ENCODE measurements at regions not wholly inside any gene's neighbourhood (a gene's known extent, or its start where the extent isn't known, plus 50 kb on each side); places are given as distances from the start of the nearest gene placed in this dataset.

DNA sequence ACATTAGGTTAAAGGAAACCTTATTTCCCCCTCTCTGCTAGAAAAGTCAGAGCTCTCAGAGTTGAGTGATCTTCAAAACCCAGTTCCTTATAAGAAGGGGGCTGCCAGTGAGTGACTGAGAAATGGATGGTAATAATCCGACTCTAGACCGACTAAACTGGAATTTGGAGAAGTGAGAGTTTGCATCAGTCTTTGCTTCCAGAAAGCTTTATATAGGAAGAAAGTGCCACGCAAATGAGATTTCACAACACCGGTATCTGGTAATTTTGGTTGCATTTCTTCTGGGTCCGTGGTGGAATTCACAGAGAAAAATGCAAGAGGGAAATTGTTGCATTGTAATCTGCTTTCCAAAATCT lies 271.4 kb downstream of the MAF start:
- Mint-ChIP-seq H3K27me3 (ENCODE audit: low read depth) (no peaks in the 10 kb centered on the region), H3K4me3 (no peak overlapping the region), H3K36me3 (ENCODE audit: low read depth) (no peaks in the 10 kb centered on the region), H3K9me3 (no peaks in the 10 kb centered on the region), H3K27ac (no peak overlapping the region), H3K4me1 (ENCODE audit: low read depth) (peaks cover 11% of the 10 kb centered on the region)
- DNase-seq (ENCODE audit: low spot score) = no peak

DNA sequence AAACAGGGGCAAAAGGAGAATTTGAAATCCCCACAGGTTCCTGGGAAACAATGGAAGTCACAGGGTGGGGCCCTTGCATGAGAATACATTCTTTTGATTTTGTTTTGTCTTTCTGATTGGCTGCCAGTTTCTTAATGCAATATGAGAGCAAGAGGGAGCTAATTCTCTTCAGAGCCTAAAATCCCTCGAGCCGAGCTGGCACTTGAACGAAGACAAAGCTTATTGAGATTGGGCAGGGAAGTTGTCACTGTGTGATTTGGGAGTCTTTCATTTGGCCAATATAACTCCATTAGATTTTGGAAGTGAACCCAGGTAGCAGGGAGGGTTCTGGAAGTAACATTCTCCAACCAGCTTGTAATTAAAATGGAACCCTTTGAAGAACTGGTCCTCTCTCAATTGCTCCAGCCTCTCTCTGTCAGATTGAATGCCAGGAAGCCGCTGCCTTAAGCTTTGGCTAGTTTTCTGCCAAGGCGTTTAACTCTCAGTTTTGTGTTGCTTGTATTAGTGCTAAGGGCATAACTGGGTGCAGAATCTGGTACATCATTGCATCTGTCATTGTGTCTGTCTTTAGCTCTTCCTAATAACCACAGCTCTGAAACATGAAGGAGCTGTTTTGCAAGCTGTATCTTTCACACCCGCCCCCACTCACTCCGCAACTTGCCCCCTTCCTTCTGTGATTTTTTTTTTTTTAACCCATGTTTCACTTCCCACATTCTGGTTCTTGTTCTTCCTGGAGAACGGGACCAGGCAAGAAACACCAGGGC lies 272.0 kb downstream of the MAF start:
- Mint-ChIP-seq H3K4me1 (ENCODE audit: low read depth) (peaks cover 11% of the 10 kb centered on the region), H3K27ac (no peak overlapping the region), H3K36me3 (ENCODE audit: low read depth) (no peaks in the 10 kb centered on the region), H3K9me3 (no peaks in the 10 kb centered on the region), H3K27me3 (ENCODE audit: low read depth) (no peaks in the 10 kb centered on the region), H3K4me3 (no peak overlapping the region)
- no peak for DNase-seq (ENCODE audit: low spot score)

DNA sequence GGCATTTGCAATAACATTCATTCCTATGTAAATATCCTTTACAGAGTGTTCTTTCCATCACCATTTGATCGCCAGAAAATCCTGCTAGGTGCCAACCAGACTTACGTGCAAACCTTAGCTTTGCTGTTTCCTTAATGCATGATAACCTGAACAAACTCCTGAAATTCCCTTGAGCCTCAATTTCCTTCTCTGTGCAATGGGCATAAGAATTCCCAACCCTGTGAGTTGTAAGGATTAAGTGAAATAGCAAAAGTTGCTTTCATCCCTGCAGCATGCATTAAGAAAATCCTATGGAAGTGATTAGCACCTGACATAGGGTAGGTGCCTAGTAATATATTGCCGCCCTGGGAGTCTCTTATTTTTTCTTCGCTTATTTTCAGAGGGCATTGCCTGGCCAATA lies 272.7 kb downstream of the MAF start:
- no peak overlapping the region for H3K4me3 Mint-ChIP-seq
- no peaks in the 10 kb centered on the region for H3K9me3 Mint-ChIP-seq
- H3K4me1 Mint-ChIP-seq (ENCODE audit: low read depth) = peaks cover 11% of the 10 kb centered on the region
- DNase-seq (ENCODE audit: low spot score) = no peak
- no peaks in the 10 kb centered on the region for H3K27me3 Mint-ChIP-seq (ENCODE audit: low read depth)
- no peaks in the 10 kb centered on the region for H3K36me3 Mint-ChIP-seq (ENCODE audit: low read depth)
- no peak overlapping the region for H3K27ac Mint-ChIP-seq

DNA sequence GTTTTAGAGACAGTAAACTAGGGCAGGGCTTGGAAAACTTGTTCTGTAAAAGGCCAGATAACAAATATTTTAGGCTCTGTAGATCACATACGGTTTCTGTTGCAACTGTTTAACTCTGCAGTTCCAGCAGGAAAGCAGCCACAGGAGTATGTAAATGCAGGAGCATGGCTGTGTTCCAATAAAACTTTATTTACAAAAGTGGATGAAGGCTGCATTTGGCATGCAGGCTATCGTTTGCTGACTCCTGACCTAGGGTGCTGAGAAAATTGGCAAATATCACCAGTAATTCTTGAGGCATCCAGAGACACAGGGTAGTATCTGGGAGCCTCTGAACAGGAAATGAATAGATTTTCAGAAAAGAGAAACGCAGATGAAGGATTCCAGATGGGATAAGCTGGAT lies 274.0 kb downstream of the MAF start:
- no peaks in the 10 kb centered on the region for H3K36me3 Mint-ChIP-seq (ENCODE audit: low read depth)
- no peaks in the 10 kb centered on the region for H3K9me3 Mint-ChIP-seq
- H3K27me3 Mint-ChIP-seq (ENCODE audit: low read depth) = no peaks in the 10 kb centered on the region
- no peak for DNase-seq (ENCODE audit: low spot score)
- no peak overlapping the region for H3K4me3 Mint-ChIP-seq
- no peak overlapping the region for H3K27ac Mint-ChIP-seq
- H3K4me1 Mint-ChIP-seq (ENCODE audit: low read depth) = peaks cover 11% of the 10 kb centered on the region

DNA sequence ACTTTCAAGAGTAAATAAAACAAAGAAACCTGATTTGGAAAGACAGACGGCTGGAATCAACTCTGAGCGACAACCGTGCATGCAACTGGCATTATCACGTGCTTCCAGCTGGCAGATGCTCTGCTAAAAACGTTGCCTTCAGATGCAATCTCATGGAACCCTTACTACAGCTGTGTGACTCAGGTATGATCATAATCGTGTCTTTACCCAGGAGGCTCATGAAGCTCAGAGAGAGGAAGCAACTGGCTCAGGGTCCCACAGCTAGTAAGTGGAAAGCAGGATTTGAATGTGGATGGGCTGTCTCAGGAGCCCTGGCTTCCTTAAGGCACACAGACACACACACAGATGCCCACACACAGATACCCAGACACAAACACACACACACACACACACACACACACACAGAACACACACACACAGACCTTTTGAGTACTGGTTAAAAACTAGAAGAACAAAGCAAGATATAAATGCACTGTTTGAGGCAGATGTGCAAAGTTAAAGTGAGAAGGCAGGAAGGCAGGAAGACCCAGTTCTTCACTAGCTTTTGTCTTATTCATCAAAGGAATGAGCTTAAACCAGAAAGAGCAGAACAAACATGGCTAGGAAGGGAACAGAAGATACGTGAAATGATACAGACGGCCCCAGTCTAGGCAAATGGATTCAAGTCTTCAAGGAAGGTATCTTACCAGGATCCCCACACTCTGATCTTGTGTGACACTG lies 275.2 kb downstream of the MAF start:
- no peaks in the 10 kb centered on the region for H3K9me3 Mint-ChIP-seq
- no peak overlapping the region for H3K4me3 Mint-ChIP-seq
- H3K27ac Mint-ChIP-seq = no peak overlapping the region
- no peaks in the 10 kb centered on the region for H3K27me3 Mint-ChIP-seq (ENCODE audit: low read depth)
- H3K4me1 Mint-ChIP-seq (ENCODE audit: low read depth) = peaks cover 11% of the 10 kb centered on the region
- no peak for DNase-seq (ENCODE audit: low spot score)
- H3K36me3 Mint-ChIP-seq (ENCODE audit: low read depth) = no peaks in the 10 kb centered on the region

DNA sequence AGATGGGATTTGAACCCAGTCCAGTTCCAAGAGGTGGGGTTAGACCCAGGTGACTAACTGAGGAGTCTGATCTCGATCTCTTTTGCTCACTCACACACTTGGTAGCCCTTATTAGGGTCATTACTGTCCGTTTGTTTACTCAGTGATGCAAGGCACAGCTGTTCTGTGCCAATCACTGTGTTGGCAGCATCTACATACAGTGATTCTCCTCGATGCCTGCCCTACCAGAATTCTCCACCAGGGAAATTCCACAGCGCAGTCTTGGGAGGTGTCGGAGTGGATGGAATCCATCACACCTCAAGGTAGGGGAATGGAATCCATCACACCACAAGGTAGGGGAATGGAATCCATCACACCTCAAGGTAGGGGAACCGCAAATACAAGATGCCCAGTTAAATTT lies 279.6 kb downstream of the MAF start:
- DNase-seq (ENCODE audit: low spot score) = no peak
- H3K9me3 Mint-ChIP-seq = no peaks in the 10 kb centered on the region
- no peaks in the 10 kb centered on the region for H3K36me3 Mint-ChIP-seq (ENCODE audit: low read depth)
- peaks cover 32% of the 10 kb centered on the region for H3K4me1 Mint-ChIP-seq (ENCODE audit: low read depth)
- H3K27me3 Mint-ChIP-seq (ENCODE audit: low read depth) = no peaks in the 10 kb centered on the region
- no peak overlapping the region for H3K27ac Mint-ChIP-seq
- no peak overlapping the region for H3K4me3 Mint-ChIP-seq

DNA sequence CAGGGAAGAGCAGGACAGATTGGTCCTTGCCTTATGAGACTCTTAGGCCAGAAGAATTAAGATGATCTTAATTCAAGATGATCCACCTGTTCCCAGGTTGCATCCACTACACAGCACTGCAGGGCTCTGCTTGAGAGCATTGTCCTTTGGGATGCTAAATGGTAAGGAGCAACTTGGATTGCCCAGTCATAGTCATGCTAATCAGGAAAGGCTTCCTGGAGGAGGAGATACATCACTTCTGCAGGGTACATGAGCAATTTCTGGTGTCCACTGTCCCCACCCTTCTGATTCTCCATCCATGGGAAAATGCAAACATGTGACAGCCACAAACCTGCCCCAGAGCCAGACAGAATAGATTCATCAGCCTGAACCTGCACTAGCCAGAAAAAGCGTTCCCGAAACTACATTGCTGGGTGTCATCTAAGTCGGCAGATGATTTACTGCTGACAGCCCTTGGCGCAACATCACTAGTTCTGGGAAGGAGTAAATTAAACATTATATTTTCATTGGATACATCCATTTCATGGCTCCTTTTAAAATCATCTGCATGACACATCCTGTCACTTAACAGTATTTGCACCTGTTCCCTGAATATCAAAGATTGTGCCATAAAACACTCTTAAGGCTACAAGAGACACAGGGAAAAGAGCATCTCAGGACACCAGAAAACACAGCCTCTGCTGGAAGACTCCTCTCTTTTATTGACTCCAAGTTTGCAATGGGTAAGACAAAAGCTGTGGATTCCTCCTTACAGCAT lies 282.2 kb downstream of the MAF start:
- H3K4me1 Mint-ChIP-seq (ENCODE audit: low read depth) = peaks cover 34% of the 10 kb centered on the region
- H3K9me3 Mint-ChIP-seq = no peaks in the 10 kb centered on the region
- H3K36me3 Mint-ChIP-seq (ENCODE audit: low read depth) = no peaks in the 10 kb centered on the region
- no peak overlapping the region for H3K4me3 Mint-ChIP-seq
- DNase-seq (ENCODE audit: low spot score) = no peak
- H3K27me3 Mint-ChIP-seq (ENCODE audit: low read depth) = no peaks in the 10 kb centered on the region
- H3K27ac Mint-ChIP-seq = no peak overlapping the region

DNA sequence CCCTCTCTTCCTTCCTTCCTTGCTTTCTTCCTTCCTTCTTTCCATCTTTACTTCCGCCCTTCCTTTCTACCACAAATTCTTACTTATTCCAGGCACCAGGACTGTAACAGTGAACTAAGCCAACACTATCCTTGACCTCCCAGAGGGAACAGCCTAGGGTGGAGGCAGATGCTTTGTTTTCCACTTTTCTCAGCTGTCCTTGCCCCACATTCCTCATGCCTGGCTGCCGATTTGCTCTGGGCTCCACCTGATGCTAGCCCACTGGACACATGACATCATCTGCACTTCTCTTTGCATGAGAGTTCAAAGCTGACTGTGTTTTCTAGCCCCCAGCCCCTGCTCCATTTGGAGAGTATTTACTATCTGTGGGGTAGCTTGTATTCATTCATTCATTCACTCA lies 283.0 kb downstream of the MAF start:
- Mint-ChIP-seq H3K4me1 (ENCODE audit: low read depth) (peaks cover 36% of the 10 kb centered on the region), H3K4me3 (peak overlapping the region; percentile 16), H3K36me3 (ENCODE audit: low read depth) (no peaks in the 10 kb centered on the region), H3K9me3 (no peaks in the 10 kb centered on the region), H3K27me3 (ENCODE audit: low read depth) (no peaks in the 10 kb centered on the region), H3K27ac (peak overlapping the region; percentile 27)
- DNase-seq (ENCODE audit: low spot score) = no peak

DNA sequence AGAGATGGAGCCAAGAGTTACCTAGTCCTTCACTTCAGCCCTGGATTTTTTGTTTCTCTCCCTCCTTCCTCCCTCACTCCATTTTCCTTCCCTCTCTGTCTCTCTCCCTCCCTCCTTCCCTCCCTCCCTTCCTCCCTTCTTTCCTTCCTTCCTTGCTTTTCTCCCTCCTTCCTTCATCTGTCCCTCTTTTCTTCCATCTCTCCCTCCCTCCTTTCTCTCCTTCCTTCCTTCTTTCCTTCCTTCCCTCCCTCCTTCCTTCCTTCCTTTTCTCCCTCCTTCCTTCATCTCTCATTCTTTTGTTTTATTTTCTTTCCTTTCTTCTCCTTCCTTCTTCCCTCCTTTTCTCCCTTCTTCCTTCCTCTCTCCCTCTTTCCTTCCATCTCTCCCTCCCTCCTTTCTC lies 283.5 kb downstream of the MAF start:
- H3K9me3 Mint-ChIP-seq = no peaks in the 10 kb centered on the region
- no peaks in the 10 kb centered on the region for H3K27me3 Mint-ChIP-seq (ENCODE audit: low read depth)
- H3K36me3 Mint-ChIP-seq (ENCODE audit: low read depth) = no peaks in the 10 kb centered on the region
- peaks cover 36% of the 10 kb centered on the region for H3K4me1 Mint-ChIP-seq (ENCODE audit: low read depth)
- no peak for DNase-seq (ENCODE audit: low spot score)
- no peak overlapping the region for H3K4me3 Mint-ChIP-seq
- no peak overlapping the region for H3K27ac Mint-ChIP-seq

DNA sequence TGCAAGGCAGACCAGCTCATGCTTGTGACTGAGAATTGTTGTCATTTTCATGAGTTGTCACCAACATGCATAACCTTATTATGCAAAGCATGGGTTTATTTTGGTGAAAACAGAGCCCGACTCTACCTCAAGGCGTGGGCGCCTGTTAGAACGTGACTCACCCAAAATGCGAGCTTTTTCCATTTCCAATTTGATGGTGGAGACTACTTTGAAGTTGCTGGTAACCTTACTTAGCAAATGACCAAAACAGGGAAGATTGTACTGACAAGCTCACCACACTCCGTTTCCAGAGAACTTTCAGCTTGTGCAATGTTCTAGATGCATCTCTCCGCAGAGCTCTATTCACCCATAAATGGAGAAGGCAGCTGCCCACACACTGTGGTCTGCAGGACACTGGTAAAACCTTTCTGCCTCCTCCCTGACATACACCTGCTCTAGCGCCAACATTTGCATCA lies 284.5 kb downstream of the MAF start:
- peaks cover 36% of the 10 kb centered on the region for H3K4me1 Mint-ChIP-seq (ENCODE audit: low read depth)
- DNase-seq (ENCODE audit: low spot score) = peak; percentile 93
- peak overlapping the region; percentile 66 for H3K4me3 Mint-ChIP-seq
- H3K36me3 Mint-ChIP-seq (ENCODE audit: low read depth) = no peaks in the 10 kb centered on the region
- no peaks in the 10 kb centered on the region for H3K9me3 Mint-ChIP-seq
- no peaks in the 10 kb centered on the region for H3K27me3 Mint-ChIP-seq (ENCODE audit: low read depth)
- H3K27ac Mint-ChIP-seq = peak overlapping the region; percentile 84

DNA sequence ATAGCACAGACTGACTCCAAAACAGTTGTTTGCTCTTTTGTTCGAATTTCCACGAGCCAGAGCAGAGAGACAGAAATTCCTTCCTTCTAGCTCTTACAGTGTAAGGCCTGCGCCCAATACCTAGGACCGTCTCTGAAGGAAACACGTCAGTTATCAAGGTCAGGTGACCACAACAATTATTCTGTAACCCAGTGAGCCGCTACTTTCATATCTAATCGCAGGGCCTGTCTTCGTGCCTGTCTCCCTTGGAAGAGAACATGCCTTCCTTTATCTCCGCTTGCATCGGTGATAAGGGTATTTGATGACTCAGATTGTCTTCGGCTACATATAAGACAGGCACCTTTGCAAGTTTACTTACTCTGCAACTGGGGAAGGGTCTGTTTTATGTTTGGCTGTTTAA lies 288.0 kb downstream of the MAF start:
- H3K36me3 Mint-ChIP-seq (ENCODE audit: low read depth) = no peaks in the 10 kb centered on the region
- no peak overlapping the region for H3K27ac Mint-ChIP-seq
- H3K4me1 Mint-ChIP-seq (ENCODE audit: low read depth) = peaks cover 36% of the 10 kb centered on the region
- H3K27me3 Mint-ChIP-seq (ENCODE audit: low read depth) = no peaks in the 10 kb centered on the region
- H3K9me3 Mint-ChIP-seq = no peaks in the 10 kb centered on the region
- H3K4me3 Mint-ChIP-seq = no peak overlapping the region
- no peak for DNase-seq (ENCODE audit: low spot score)

DNA sequence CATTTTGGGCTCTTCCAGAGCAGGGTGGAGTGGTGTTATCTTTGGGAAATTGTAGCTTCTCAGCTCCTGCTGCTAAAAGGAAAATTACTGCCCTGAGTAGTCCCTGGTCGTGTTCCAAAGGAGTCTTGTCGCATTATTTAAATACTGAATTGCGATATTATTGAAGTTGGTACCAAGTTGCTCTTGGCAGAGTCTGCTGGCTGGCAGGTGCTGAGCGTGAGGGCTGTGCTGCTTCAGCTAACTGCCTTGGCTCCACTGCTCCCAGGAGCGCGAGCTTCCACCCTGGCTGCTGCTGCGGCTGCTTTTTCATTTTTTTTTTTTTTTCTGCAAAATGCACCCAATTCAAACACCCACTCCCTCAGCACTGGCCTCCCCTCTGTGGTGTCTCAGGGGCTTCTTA lies 289.8 kb downstream of the MAF start:
- no peaks in the 10 kb centered on the region for H3K27me3 Mint-ChIP-seq (ENCODE audit: low read depth)
- H3K36me3 Mint-ChIP-seq (ENCODE audit: low read depth) = no peaks in the 10 kb centered on the region
- no peak for DNase-seq (ENCODE audit: low spot score)
- no peak overlapping the region for H3K27ac Mint-ChIP-seq
- no peaks in the 10 kb centered on the region for H3K9me3 Mint-ChIP-seq
- peaks cover 19% of the 10 kb centered on the region for H3K4me1 Mint-ChIP-seq (ENCODE audit: low read depth)
- H3K4me3 Mint-ChIP-seq = no peak overlapping the region

DNA sequence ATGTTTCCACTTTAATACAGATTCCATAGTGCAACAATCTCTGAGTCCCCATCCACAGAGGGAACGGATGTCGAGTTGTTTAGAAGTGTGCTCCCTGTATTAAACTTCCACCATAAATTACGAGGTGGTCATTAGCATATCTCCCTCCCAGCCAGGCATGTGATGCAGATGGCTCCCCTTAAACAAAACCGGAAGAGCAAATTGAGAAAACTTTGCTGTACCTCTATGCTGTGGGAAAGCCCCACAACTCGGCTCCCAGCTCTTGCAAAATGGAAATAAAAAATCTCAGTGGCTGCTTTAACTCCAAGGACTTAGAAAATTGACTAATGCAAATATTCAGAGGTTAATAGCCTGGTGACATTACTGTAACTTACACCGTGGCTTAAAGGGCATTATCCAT lies 290.9 kb downstream of the MAF start:
- Mint-ChIP-seq H3K27ac (no peak overlapping the region), H3K9me3 (no peaks in the 10 kb centered on the region), H3K4me1 (ENCODE audit: low read depth) (peaks cover 12% of the 10 kb centered on the region), H3K4me3 (no peak overlapping the region), H3K27me3 (ENCODE audit: low read depth) (no peaks in the 10 kb centered on the region), H3K36me3 (ENCODE audit: low read depth) (no peaks in the 10 kb centered on the region)
- no peak for DNase-seq (ENCODE audit: low spot score)

DNA sequence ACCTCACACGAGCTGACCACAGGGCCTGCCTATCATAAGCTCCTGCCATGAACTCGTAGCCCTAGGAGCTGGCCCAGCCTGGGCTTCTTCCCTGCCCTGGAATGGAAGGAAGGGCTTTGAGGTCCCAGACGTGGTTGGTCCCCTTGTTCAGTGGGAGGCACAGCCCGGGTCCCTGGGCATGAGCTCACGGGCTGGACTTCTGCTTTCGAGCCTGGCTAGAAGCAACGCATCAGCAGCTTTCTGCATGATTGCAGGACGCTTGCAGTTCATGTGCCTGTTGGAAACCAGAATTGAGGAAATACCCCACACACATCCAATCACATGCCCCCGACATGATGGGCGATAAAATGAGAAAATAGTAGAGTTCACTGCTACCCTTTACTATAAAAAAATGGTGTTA lies 293.3 kb downstream of the MAF start:
- no peak overlapping the region for H3K27ac Mint-ChIP-seq
- peaks cover 10% of the 10 kb centered on the region for H3K4me1 Mint-ChIP-seq (ENCODE audit: low read depth)
- no peaks in the 10 kb centered on the region for H3K36me3 Mint-ChIP-seq (ENCODE audit: low read depth)
- no peaks in the 10 kb centered on the region for H3K9me3 Mint-ChIP-seq
- H3K27me3 Mint-ChIP-seq (ENCODE audit: low read depth) = no peaks in the 10 kb centered on the region
- no peak overlapping the region for H3K4me3 Mint-ChIP-seq
- DNase-seq (ENCODE audit: low spot score) = no peak
